ENCODE measurements at regions not wholly inside any gene's neighbourhood (a gene's known extent, or its start where the extent isn't known, plus 50 kb on each side); places are given as distances from the start of the nearest gene placed in this dataset.
"Not testable (repeated sequence)": the region's sequence is repeated elsewhere in the genome, so short reads cannot be mapped to it uniquely, and the experiment has no call there.

DNA sequence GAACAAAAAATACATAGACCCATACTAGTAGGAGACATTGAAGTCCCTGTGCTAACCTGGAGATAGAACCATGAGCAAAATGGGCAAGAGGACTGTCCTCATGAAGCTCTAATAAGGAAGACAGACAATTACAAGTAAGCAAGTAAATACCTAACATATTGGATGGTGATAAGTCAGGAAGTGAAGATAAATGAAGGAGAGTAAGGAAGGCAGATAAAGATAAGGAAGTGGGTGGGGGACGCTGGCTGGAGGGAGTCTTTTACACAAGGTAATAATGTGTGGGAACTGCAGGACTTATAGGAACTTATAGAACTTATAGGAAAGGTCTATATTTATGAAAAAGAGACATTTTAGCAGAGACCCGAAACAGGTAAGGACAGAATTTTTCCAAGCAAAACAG is 148.9 kb upstream of the ABI3BP start:
- intact Hi-C loops (cut with DNase I): no loop called here
- DNase-seq (ENCODE audit: extremely low spot score in 2 of 2): no peak
- no peaks in the 10 kb centered on the region for H3K36me3 ChIP-seq
- no peak overlapping the region for H3K4me3 ChIP-seq
- H3K4me1 ChIP-seq: no peaks in the 10 kb centered on the region
- no peak overlapping the region for H3K27ac ChIP-seq
- TF ChIP-seq CTCF (IDR thresholded peaks at IDR 0.05): no peak
- no peak for TF ChIP-seq POLR2AphosphoS5 (IDR thresholded peaks at IDR 0.05; ENCODE audit: insufficient read depth in 1 of 2, low read depth in 1 of 2)
- no peak for TF ChIP-seq POLR2A (IDR thresholded peaks at IDR 0.05)
- H3K9me3 ChIP-seq: no peaks in the 10 kb centered on the region
- no peaks in the 10 kb centered on the region for H3K27me3 ChIP-seq

DNA sequence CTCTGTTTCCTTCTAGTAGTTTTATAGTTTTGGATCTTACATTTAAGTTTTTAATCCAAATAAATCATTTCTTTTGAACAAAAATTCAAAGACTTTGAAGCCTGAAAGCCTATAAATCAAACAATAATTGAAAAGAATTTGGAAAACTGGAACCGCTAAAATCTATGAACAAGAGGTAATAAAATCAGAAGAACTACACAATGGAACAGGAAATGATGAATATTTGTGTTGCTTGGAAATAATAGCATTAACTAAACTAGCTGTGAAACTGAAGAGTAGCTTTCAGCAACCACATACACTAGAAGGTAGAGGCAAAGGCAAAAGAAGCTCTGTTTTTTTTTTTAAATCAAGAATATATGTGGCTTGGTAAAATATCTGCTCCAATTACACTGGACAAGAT is 147.9 kb upstream of the ABI3BP start:
- Histone ChIP-seq H3K9me3 (no peaks in the 10 kb centered on the region), H3K4me3 (no peak overlapping the region), H3K36me3 (no peaks in the 10 kb centered on the region), H3K27ac (no peak overlapping the region), H3K27me3 (no peaks in the 10 kb centered on the region), H3K4me1 (no peaks in the 10 kb centered on the region)
- no peak for TF ChIP-seq CTCF (IDR thresholded peaks at IDR 0.05)
- TF ChIP-seq POLR2AphosphoS5 (IDR thresholded peaks at IDR 0.05; ENCODE audit: insufficient read depth in 1 of 2, low read depth in 1 of 2): no peak
- no peak for TF ChIP-seq POLR2A (IDR thresholded peaks at IDR 0.05)
- DNase-seq (ENCODE audit: extremely low spot score in 2 of 2): no peak
- intact Hi-C loops (cut with DNase I): no loop called here

DNA sequence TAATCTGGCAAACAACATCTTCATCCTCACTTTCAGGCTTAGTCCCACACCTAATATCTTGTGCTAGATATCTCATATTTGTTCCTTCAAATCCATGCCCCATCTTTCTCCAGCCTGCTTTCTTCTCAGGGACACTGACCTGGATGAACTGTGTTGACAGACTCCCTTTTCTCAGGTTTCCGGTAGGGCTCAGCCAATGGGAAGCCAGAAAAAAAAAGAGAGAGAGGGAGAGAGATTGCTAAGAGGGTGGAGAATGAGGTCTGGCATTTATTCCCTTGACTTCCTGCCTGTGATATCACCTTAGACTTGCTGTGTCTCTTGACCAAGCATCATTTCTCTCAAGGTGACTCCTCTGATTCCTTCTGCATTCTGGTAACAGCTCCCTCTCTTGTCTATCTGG is 145.6 kb upstream of the ABI3BP start:
- intact Hi-C loops (cut with DNase I): no loop called here
- H3K36me3 ChIP-seq: no peaks in the 10 kb centered on the region
- no peak overlapping the region for H3K4me3 ChIP-seq
- no peak for DNase-seq (ENCODE audit: extremely low spot score in 2 of 2)
- H3K4me1 ChIP-seq: no peaks in the 10 kb centered on the region
- no peak overlapping the region for H3K27ac ChIP-seq
- H3K27me3 ChIP-seq: no peaks in the 10 kb centered on the region
- no peak for TF ChIP-seq CTCF (IDR thresholded peaks at IDR 0.05)
- no peak for TF ChIP-seq POLR2AphosphoS5 (IDR thresholded peaks at IDR 0.05; ENCODE audit: insufficient read depth in 1 of 2, low read depth in 1 of 2)
- no peak for TF ChIP-seq POLR2A (IDR thresholded peaks at IDR 0.05)
- H3K9me3 ChIP-seq: no peaks in the 10 kb centered on the region

GRCh38 chr3:101134331-101134730 is 141.1 kb upstream of the ABI3BP start:
- intact Hi-C loops (cut with DNase I): no loop called here
- Histone ChIP-seq H3K27me3 (no peaks in the 10 kb centered on the region), H3K9me3 (no peaks in the 10 kb centered on the region), H3K4me1 (no peaks in the 10 kb centered on the region), H3K36me3 (no peaks in the 10 kb centered on the region), H3K4me3 (no peak overlapping the region), H3K27ac (no peak overlapping the region)
- TF ChIP-seq CTCF (IDR thresholded peaks at IDR 0.05) (no peak), POLR2A (IDR thresholded peaks at IDR 0.05) (no peak), POLR2AphosphoS5 (IDR thresholded peaks at IDR 0.05; ENCODE audit: insufficient read depth in 1 of 2, low read depth in 1 of 2) (no peak)
- DNase-seq (ENCODE audit: extremely low spot score in 2 of 2): no peak

DNA sequence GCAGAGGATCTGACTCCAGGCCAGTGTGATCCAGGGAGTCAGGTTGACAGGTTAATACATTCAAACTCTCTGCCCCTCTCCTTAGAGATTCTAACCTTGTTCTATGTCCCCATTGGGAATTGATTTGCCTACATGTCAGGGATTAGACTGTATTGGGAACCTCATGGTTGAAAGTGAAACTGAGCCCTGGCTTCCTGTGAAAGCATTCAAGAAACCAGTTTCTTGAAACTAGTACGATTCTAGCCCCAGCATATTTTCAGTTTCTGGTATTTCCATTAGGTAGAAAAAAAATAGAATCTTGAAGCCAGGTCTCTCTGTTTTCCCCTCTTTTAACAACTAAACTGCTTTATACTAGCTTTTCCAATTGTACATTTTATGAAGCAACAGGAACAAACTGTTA is 140.4 kb upstream of the ABI3BP start:
- intact Hi-C loops (cut with DNase I): no loop called here
- TF ChIP-seq POLR2A (IDR thresholded peaks at IDR 0.05) (no peak), POLR2AphosphoS5 (IDR thresholded peaks at IDR 0.05; ENCODE audit: insufficient read depth in 1 of 2, low read depth in 1 of 2) (no peak), CTCF (IDR thresholded peaks at IDR 0.05) (no peak)

DNA sequence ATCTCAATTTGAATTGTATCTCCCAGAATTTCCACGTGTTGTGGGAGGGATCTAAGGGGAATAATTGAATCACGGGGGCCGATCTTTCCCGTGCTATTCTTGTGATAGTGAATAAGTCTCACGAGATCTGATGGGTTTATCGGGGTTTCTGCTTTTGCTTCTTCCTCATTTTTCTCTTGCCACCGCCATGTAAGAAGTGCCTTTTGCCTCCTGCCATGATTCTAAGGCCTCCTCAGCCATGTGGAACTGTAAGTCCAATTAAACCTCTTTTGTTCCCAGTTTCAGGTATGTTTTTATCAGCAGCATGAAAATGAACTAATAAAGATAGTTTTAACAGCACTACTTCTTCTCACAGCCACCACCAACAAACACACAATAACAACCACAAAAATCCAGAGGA is 140.0 kb upstream of the ABI3BP start:
- H3K36me3 ChIP-seq; intact Hi-C loops (cut with DNase I); DNase-seq (ENCODE audit: extremely low spot score in 2 of 2); H3K27ac ChIP-seq; H3K27me3 ChIP-seq; H3K9me3 ChIP-seq; H3K4me1 ChIP-seq; H3K4me3 ChIP-seq: not testable (repeated sequence)

More for the DNA sequence above, 140.4 kb upstream of the ABI3BP start:
- Histone ChIP-seq H3K4me1 (peaks cover 4% of the 10 kb centered on the region), H3K27ac (no peak overlapping the region), H3K9me3 (no peaks in the 10 kb centered on the region), H3K36me3 (no peaks in the 10 kb centered on the region), H3K27me3 (no peaks in the 10 kb centered on the region), H3K4me3 (no peak overlapping the region)
- no peak for DNase-seq (ENCODE audit: extremely low spot score in 2 of 2)

Data from vagina (tissue), 2 donors.